Activated CD4-positive, alpha-beta T cell treated with anti-CD3 and anti-CD28 coated beads, Interleukin-10, Interleukin-2, amounts not matched to agents 100 ng/mL and 50 ng/mL, durations not matched to agents 16 hours and 8 hours (primary cell): ENCODE measurements at regions not wholly inside any gene's neighbourhood (a gene's known extent, or its start where the extent isn't known, plus 50 kb on each side); places are given as distances from the start of the nearest gene placed in this dataset.
"Not testable (repeated sequence)": the region's sequence is repeated elsewhere in the genome, so short reads cannot be mapped to it uniquely, and the experiment has no call there.

Experiments used
- DNase-seq: peaks from one replicate; pipeline ENCODE4 v3.0.0-alpha.2; 2020

DNA sequence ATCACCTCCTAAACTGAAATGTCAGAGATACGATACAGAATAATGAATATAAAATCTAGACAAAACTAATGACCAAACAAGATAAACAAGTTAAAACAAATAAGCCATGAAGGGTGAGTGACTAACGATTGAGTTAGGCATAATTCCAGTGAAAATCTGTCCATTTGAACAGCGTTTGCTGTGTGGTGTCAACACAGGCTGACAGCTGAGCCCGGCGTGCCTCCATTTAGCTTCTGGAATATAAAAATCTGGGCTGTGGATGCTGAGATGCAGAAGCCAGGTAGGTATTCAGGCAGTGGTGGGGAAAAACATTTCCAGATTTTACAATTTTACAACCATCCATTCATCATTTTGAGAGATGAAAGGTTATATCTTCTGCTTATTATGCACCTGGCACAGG, 2041.4 kb upstream of the CELF4 start:
- no peak for DNase-seq

GRCh38 chr18:39604836-39605235, 2039.2 kb upstream of the CELF4 start:
- no peak for DNase-seq

DNA sequence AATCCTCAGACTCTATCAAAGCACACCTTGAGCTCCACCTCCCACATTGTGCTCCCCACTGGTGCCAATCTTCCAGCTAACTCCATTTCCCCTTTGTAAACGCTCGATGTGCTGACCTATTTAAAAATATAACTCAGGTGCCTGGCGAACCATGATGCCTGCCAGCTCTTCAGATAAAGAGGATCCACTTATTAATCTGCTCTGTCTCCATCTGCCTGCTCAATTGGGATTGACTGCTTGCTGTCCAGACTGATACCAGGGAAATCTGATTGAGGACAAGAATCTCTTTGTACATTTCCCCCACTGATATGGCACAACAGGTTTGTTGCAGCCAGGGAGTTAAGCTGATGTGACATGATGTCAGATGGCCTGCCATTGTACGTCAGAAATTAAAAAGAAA, 2036.5 kb upstream of the CELF4 start:
- DNase-seq, result no peak

DNA sequence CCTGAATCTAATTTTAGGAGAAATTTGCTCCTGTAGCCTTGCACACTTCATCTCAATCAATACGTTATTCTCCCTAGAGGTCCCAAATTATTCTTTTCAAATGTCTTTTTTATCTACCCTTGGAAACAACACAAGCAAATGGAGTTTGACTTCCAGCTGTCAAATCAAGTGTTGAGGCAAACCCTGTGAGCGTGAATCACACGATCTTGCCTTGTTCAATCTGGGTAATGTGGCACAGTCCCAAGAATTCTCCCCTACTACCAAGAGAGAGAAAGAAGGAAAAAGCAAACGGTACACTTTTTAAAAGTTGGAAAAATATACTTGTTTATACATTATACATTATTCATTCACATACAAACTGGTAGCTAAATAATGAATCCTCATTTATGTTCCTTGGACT, 2035.3 kb upstream of the CELF4 start:
- DNase-seq, result no peak

GRCh38 chr18:39599251-39599650, 2033.7 kb upstream of the CELF4 start:
- no peak for DNase-seq

DNA sequence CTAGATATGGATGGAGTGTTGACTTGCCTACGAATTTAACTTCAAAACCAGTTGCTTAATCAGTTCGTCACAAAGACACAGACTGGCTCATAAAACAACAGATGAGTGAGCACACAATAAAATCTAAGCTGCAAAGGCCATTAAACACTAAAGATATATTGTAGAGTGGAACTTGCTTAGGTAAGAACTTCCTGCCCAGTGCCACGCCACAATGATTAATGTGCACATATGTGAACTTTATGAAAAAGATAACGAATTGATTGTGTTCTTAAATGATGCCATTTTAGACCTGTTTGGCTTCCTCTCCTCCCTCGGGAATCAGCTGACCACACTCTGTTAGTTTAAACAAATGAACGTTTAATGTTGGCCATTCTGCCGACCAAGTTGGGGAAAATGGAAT, 2031.3 kb upstream of the CELF4 start:
- DNase-seq, result no peak

DNA sequence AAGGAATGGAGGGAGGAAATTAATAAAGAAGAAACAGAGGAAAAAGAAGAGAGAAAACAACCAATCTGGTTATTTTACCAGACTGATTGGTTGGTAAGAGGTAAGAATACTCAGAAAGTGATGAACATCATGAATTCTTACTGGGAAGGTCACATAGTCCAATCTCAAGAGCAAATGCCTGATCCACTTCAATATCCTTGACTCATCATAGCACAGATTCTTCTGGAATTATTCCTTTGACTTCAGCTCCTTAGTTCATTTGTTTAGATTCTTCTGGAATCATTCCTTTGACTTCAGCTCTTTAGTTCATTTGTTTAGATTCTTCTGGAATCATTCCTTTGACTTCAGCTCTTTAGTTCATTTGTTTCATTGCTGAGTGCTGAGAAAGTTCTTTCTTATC, 2030.6 kb upstream of the CELF4 start:
- no peak for DNase-seq

GRCh38 chr18:39594206-39594605, 2028.6 kb upstream of the CELF4 start:
- DNase-seq, result no peak

- no peak for DNase-seq
These were observed 2026.1 kb upstream of the CELF4 start for GRCh38 chr18:39591649-39592048.

DNA sequence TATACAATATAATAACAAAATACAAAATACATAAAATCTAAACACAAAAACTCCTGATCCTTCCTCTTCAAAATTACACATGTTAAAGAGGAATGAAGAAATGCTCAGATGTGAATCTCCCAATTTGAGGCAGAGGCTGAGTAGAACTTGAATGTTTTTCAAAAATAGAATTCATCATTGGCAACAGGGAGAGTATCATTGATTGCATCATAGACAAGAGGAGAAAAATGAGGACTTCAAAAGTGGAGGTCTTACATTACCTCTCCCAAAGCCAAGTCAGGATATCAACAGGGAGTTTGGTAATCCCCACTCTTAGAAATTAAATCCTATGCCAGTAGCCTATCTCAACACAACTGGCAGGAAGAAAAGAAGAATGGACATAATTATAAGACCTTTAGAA, 2023.9 kb upstream of the CELF4 start:
- no peak for DNase-seq

- no peak for DNase-seq
These were observed 2022.0 kb upstream of the CELF4 start for GRCh38 chr18:39587586-39587985.

GRCh38 chr18:39586741-39587140, 2021.1 kb upstream of the CELF4 start:
- DNase-seq, result no peak

DNA sequence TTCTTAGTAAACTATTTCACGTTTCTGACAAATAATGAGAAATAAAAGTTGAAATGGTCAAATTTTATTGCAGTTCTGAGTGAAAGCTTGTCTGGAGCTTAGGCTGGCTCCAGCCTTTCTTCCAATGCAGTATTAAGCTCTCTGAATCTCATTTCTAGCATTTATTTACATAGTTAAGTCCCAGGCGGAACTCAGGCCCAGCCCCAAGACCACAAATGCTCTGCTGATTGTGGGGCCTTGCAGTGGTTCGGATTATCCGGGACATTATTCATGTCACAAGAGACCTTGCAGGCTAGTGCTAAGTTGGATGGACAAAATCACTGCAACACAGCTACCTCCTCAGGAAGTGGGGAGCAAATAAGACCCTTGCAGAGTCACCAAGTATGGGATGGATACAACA, 2009.3 kb upstream of the CELF4 start:
- DNase-seq, result no peak

GRCh38 chr18:39571511-39571910, 2005.9 kb upstream of the CELF4 start:
- DNase-seq, result peak; percentile 2

DNA sequence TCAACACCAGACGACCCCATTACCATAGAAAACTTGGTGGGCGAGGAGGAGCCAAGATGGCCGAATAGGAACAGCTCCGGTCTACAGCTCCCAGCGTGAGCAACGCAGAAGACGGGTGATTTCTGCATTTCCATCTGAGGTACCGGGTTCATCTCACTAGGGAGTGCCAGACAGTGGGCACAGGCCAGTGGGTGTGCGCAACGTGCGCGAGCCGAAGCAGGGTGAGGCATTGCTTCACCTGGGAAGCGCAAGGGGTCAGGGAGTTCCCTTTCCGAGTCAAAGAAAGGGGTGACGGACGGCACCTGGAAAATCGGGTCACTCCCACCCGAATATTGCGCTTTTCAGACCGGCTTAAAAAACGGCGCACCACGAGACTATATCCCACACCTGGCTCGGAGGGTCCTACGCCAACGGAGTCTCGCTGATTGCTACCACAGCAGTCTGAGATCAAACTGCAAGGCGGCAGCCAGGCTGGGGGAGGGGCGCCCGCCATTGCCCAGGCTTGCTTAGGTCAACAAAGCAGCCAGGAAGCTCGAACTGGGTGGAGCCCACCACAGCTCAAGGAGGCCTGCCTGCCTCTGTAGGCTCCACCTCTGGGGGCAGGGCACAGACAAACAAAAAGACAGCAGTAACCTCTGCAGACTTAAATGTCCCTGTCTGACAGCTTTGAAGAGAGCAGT, 2000.1 kb upstream of the CELF4 start:
- DNase-seq, result not testable (repeated sequence)

DNA sequence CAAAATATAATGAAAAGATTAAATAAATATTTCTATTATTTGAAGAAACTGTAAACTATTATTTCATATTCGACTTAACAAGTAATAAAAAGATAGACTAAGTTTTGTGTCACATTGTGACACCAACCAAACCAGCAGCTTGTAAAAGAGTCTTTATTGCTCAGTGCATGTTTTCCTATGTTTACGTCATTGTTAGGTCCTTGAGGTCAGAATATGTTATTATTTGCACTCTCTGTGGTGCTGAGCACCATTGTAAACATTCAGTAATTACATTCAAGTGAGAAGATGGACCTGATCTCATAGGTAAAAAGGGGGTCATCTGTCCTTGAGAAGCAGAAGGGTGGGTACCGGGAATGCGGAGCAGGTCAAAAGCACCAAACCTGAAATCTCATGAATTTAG, 1999.1 kb upstream of the CELF4 start:
- DNase-seq, result no peak

DNA sequence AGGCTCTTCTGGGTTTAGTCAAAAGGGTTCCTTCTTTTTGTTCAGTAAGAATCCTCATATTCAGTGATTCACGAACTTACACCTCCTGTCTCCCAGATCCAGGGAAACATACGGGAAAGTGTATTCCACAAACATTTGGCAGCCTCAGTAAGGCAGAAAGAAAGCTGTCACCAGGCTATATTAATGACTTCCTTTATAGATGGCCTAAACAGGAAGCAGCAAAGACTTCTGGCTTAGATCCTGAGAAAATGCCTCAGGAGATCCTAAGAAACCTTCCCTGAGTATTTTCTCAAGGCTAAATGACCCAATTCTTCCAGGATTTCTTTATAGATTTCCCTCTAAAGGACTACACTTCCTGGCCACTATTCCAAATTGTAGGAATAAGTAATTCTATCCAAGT, 1995.5 kb upstream of the CELF4 start:
- no peak for DNase-seq

DNA sequence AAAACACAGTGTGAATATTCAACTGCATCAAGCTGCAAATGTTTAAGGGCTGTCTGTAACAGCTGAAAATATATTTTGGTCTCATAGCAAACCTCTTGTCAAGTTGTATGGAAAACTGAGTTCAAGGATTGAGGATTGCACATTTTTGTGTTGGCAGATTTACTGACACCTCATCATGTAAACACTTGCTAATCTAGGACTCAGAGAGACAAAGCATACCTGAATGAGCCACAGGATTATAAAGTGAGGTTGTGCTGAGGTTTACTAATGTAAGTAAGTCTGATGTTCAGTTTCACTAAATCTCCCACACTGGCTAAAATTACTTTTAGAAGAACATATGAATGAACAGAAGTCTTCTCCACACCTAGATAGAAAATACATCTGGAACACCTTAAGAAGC, 1993.1 kb upstream of the CELF4 start:
- DNase-seq, result no peak

GRCh38 chr18:39555496-39555895, 1989.9 kb upstream of the CELF4 start:
- no peak for DNase-seq

DNA sequence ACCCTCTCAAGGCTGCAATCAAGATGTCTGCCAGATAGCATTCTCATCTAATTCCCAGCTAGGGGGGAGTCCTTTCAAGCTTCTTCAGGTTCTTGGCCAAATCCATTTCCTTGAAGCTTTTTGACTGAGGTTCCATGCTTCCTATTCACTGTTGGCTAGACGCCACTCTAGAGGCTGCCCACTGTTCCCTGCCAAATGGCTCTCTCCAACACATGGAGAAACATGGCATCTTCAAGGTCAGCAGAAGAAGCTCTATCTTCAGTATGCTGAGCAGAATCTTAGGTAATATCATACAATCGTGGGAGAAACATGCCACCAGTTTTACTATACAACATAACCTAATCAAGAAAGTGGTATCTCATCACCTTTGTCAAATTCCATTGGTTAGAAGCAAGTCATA, 1985.1 kb upstream of the CELF4 start:
- no peak for DNase-seq

- no peak for DNase-seq
These were observed 1983.5 kb upstream of the CELF4 start for GRCh38 chr18:39549144-39549543.

DNA sequence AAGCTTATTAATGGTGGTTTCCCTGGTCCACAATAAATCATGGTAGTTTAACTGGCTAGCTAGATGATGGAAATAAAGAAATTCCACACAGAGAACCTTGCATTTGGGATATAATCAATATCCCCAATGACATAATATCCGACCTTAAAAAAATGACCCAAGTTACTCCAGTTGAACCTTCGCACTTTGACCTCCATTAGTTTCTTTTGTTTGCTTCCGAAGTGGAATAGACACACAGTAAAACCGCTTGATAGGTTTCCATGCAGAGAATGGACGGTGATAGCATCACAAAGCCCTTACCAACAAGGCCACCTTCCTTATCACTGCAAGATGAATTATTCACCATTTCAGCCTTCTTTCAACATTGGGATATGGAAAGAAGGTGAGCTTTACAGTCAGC, 1966.1 kb upstream of the CELF4 start:
- DNase-seq, result no peak

- DNase-seq, result no peak
These were observed 1963.8 kb upstream of the CELF4 start for GRCh38 chr18:39529358-39529757.

DNA sequence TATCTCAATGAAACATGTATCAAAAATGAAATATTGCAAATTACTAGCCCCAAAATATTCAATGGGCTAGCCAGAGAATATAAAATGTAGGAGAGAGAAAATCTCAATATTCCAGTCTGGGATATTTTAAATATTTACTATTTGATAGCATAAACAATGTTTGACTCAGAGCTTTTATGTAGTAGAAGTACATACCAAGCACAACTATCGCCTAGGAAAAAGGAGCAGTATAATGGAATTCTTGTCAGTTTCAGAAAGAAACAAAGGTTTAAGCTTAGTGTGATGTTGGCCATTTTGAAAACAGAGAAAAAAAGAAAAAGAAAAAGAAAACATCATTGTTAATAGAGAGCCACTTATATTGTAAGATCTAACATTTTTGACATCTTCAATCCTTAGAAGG, 1961.9 kb upstream of the CELF4 start:
- no peak for DNase-seq

DNA sequence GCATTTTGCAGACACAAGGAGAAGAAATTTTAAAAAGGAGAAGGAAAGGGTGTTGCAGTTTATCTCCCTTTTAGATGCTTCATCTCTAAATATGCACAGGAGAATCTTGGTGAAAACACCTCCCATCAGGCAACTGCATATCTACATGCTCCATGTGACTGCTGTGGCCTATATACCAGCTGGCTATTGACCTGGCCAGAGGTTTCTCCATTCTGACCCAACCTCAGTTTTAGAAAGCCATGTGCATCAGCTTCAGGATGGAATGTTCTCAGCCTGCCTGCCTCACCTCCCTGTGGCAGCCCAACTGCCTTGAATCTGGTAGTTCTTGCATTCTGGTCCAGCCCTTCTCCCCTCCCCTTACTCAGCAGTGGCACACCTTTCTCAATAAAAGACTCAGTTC, 1958.8 kb upstream of the CELF4 start:
- DNase-seq, result no peak

DNA sequence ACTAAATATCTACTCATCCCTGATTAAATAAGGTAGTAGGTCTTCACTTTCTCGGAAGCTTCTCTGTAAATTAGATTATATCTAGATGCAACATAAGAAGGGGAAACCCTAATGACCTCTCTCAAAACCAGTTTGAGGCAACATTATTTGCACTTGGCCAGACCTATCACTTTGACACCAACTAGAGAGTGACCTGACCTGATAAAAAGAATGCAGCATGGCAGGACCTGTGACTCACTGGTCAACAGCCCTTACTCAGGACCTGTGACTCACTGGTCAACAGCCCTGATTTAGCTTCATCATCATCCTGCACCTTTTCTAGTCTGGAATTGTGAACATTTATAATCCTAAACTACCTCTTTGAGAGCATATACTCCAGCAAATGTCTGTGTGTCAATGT, 1957.7 kb upstream of the CELF4 start:
- no peak for DNase-seq
